IPS-20b (cell line): ENCODE measurements at regions not wholly inside any gene's neighbourhood (a gene's known extent, or its start where the extent isn't known, plus 50 kb on each side); places are given as distances from the start of the nearest gene placed in this dataset.

Experiments
- H3K27ac ChIP-seq: one replicate; pipeline ENCODE4 v1.5.1; 2013; ENCODE audit warnings: low read length
- H3K27me3 ChIP-seq: 2 replicates; pipeline ENCODE4 v1.6.1; 2013; ENCODE audit warnings: mild to moderate bottlenecking, low read length, inconsistent platforms; ENCODE audit not compliant: insufficient read depth
- H3K36me3 ChIP-seq: 2 replicates; pipeline ENCODE4 v1.6.1; 2013; ENCODE audit warnings: low read depth, mild to moderate bottlenecking, inconsistent platforms, low read length, moderate library complexity; ENCODE audit not compliant: insufficient read depth
- H3K4me1 ChIP-seq: 2 replicates; pipeline ENCODE4 v1.6.1; 2013; ENCODE audit warnings: mild to moderate bottlenecking, control low read depth, inconsistent platforms, low read length, moderate library complexity; ENCODE audit not compliant: insufficient read depth
- H3K4me3 ChIP-seq: 2 replicates; pipeline ENCODE4 v1.5.1; 2013; ENCODE audit warnings: mild to moderate bottlenecking, low read length, inconsistent platforms
- H3K9ac ChIP-seq: 2 replicates; pipeline ENCODE4 v1.6.1; 2013; ENCODE audit warnings: low read depth, mild to moderate bottlenecking, inconsistent platforms, low read length, moderate library complexity
- H3K9me3 ChIP-seq: 2 replicates; pipeline ENCODE4 v1.6.1; 2013; ENCODE audit warnings: mild to moderate bottlenecking, low read depth, low read length, inconsistent platforms; ENCODE audit not compliant: insufficient read depth

GRCh38 chr16:54489225-54490111 is 202.9 kb upstream of the IRX3 start:
- H3K9me3 ChIP-seq = no peaks in the 10 kb centered on the region
- no peaks in the 10 kb centered on the region for H3K36me3 ChIP-seq
- H3K9ac ChIP-seq = no peak overlapping the region
- no peaks in the 10 kb centered on the region for H3K27me3 ChIP-seq
- H3K4me3 ChIP-seq = no peak overlapping the region
- no peaks in the 10 kb centered on the region for H3K4me1 ChIP-seq
- H3K27ac ChIP-seq = no peak overlapping the region

GRCh38 chr16:54488729-54489128 is 202.1 kb upstream of the IRX3 start:
- Histone ChIP-seq H3K36me3 (no peaks in the 10 kb centered on the region), H3K9ac (no peak overlapping the region), H3K9me3 (no peaks in the 10 kb centered on the region), H3K27me3 (no peaks in the 10 kb centered on the region), H3K4me1 (no peaks in the 10 kb centered on the region), H3K4me3 (no peak overlapping the region), H3K27ac (no peak overlapping the region)

GRCh38 chr16:54487933-54488332 is 201.3 kb upstream of the IRX3 start:
- H3K9me3 ChIP-seq = no peaks in the 10 kb centered on the region
- H3K36me3 ChIP-seq = no peaks in the 10 kb centered on the region
- no peak overlapping the region for H3K4me3 ChIP-seq
- H3K9ac ChIP-seq = no peak overlapping the region
- H3K27ac ChIP-seq = no peak overlapping the region
- H3K4me1 ChIP-seq = no peaks in the 10 kb centered on the region
- H3K27me3 ChIP-seq = no peaks in the 10 kb centered on the region

- Histone ChIP-seq H3K4me1 (no peaks in the 10 kb centered on the region), H3K36me3 (no peaks in the 10 kb centered on the region), H3K9me3 (no peaks in the 10 kb centered on the region), H3K9ac (no peak overlapping the region), H3K27ac (no peak overlapping the region), H3K4me3 (no peak overlapping the region), H3K27me3 (no peaks in the 10 kb centered on the region)
Observed at GRCh38 chr16:54484700-54485099, 198.1 kb upstream of the IRX3 start.

- Histone ChIP-seq H3K4me3 (no peak overlapping the region), H3K36me3 (no peaks in the 10 kb centered on the region), H3K9me3 (no peaks in the 10 kb centered on the region), H3K27ac (no peak overlapping the region), H3K9ac (no peak overlapping the region), H3K27me3 (no peaks in the 10 kb centered on the region), H3K4me1 (no peaks in the 10 kb centered on the region)
Observed at GRCh38 chr16:54482892-54483574, 196.4 kb upstream of the IRX3 start.

GRCh38 chr16:54480429-54480828 is 193.8 kb upstream of the IRX3 start:
- no peaks in the 10 kb centered on the region for H3K36me3 ChIP-seq
- H3K27me3 ChIP-seq = no peaks in the 10 kb centered on the region
- H3K27ac ChIP-seq = no peak overlapping the region
- no peaks in the 10 kb centered on the region for H3K9me3 ChIP-seq
- H3K9ac ChIP-seq = no peak overlapping the region
- H3K4me1 ChIP-seq = no peaks in the 10 kb centered on the region
- no peak overlapping the region for H3K4me3 ChIP-seq

GRCh38 chr16:54479546-54479945 is 193.0 kb upstream of the IRX3 start:
- Histone ChIP-seq H3K27ac (no peak overlapping the region), H3K4me1 (no peaks in the 10 kb centered on the region), H3K27me3 (no peaks in the 10 kb centered on the region), H3K36me3 (no peaks in the 10 kb centered on the region), H3K9ac (no peak overlapping the region), H3K9me3 (no peaks in the 10 kb centered on the region), H3K4me3 (no peak overlapping the region)

GRCh38 chr16:54477714-54478113 is 191.1 kb upstream of the IRX3 start:
- no peak overlapping the region for H3K9ac ChIP-seq

GRCh38 chr16:54475019-54475601 is 188.5 kb upstream of the IRX3 start:
- H3K4me3 ChIP-seq = no peak overlapping the region

More at GRCh38 chr16:54477714-54478113, 191.1 kb upstream of the IRX3 start:
- Histone ChIP-seq H3K9me3 (no peaks in the 10 kb centered on the region), H3K4me3 (no peak overlapping the region), H3K27ac (no peak overlapping the region), H3K27me3 (no peaks in the 10 kb centered on the region), H3K4me1 (no peaks in the 10 kb centered on the region), H3K36me3 (no peaks in the 10 kb centered on the region)

GRCh38 chr16:54473226-54473993 is 186.8 kb upstream of the IRX3 start:
- Histone ChIP-seq H3K4me3 (no peak overlapping the region), H3K9me3 (no peaks in the 10 kb centered on the region), H3K27ac (no peak overlapping the region), H3K36me3 (no peaks in the 10 kb centered on the region), H3K9ac (no peak overlapping the region), H3K4me1 (no peaks in the 10 kb centered on the region), H3K27me3 (no peaks in the 10 kb centered on the region)

More at GRCh38 chr16:54475019-54475601, 188.5 kb upstream of the IRX3 start:
- Histone ChIP-seq H3K36me3 (no peaks in the 10 kb centered on the region), H3K4me1 (no peaks in the 10 kb centered on the region), H3K27me3 (no peaks in the 10 kb centered on the region), H3K27ac (no peak overlapping the region), H3K9me3 (no peaks in the 10 kb centered on the region), H3K9ac (no peak overlapping the region)

GRCh38 chr16:54467398-54467797 is 180.8 kb upstream of the IRX3 start:
- no peaks in the 10 kb centered on the region for H3K9me3 ChIP-seq
- peaks cover under 1% of the 10 kb centered on the region; the same call in 1 of the 2 replicates for H3K4me1 ChIP-seq
- no peak overlapping the region for H3K4me3 ChIP-seq
- no peaks in the 10 kb centered on the region for H3K27me3 ChIP-seq
- H3K36me3 ChIP-seq = no peaks in the 10 kb centered on the region
- no peak overlapping the region for H3K9ac ChIP-seq
- H3K27ac ChIP-seq = no peak overlapping the region
